Neural progenitor cell (in vitro differentiated cells): ENCODE measurements at regions not wholly inside any gene's neighbourhood (a gene's known extent, or its start where the extent isn't known, plus 50 kb on each side); places are given as distances from the start of the nearest gene placed in this dataset.
A peak's percentile ranks its signal among the peaks of the same experiment; 100 is the strongest.

Source experiments
- DNase-seq: peaks from one replicate; pipeline ENCODE4 v3.0.0-alpha.2; 2016; ENCODE audit warnings: low spot score
- H2AFZ ChIP-seq: fragments of 200-600 bp; sonication (generic); replicated peaks from 2 replicates; pipeline ENCODE4 v1.6.1; 2016; ENCODE audit warnings: antibody characterized with exemption
- H3F3A ChIP-seq: fragments of 200-600 bp; sonication (generic); 2 replicates; pipeline ENCODE4 v1.6.1; 2016; ENCODE audit warnings: antibody characterized with exemption, low read depth
- H3K27ac ChIP-seq: fragments of 200-600 bp; sonication (generic); 2 replicates; pipeline ENCODE4 v1.5.1; 2016; ENCODE audit warnings: mild to moderate bottlenecking
- H3K27me3 ChIP-seq: fragments of 200-600 bp; sonication (generic); 2 replicates; pipeline ENCODE4 v1.6.1; 2016; ENCODE audit warnings: mild to moderate bottlenecking, moderate library complexity
- H3K36me3 ChIP-seq: fragments of 200-600 bp; sonication (generic); 2 replicates; pipeline ENCODE4 v1.5.1; 2016
- H3K4me1 ChIP-seq: fragments of 200-600 bp; sonication (generic); 2 replicates; pipeline ENCODE4 v1.6.1; 2016; ENCODE audit warnings: mixed run types
- H3K4me2 ChIP-seq: fragments of 200-600 bp; sonication (generic); 2 replicates; pipeline ENCODE4 v1.6.1; 2016
- H3K4me3 ChIP-seq: fragments of 200-600 bp; sonication (generic); 2 replicates; pipeline ENCODE4 v1.5.1; 2016
- H3K79me2 ChIP-seq: fragments of 200-600 bp; sonication (generic); 2 replicates; pipeline ENCODE4 v1.6.1; 2016; ENCODE audit warnings: low read depth
- H3K9ac ChIP-seq: fragments of 200-600 bp; sonication (generic); 2 replicates; pipeline ENCODE4 v1.6.1; 2016
- H3K9me3 ChIP-seq: fragments of 200-600 bp; sonication (generic); 2 replicates; pipeline ENCODE4 v1.5.1; 2016; ENCODE audit warnings: low read depth
- H4K20me1 ChIP-seq: fragments of 200-600 bp; sonication (generic); 2 replicates; pipeline ENCODE4 v1.6.1; 2016; ENCODE audit warnings: low read depth
- H3K27ac Mint-ChIP-seq: 3 replicates; pipeline ENCODE4 v1.8.0; 2021; ENCODE audit warnings: mixed read lengths
- H3K27me3 Mint-ChIP-seq: 2 replicates; pipeline ENCODE4 v1.8.0; 2022; ENCODE audit warnings: low read depth, mild to moderate bottlenecking, inconsistent platforms, moderate library complexity, mixed read lengths; ENCODE audit not compliant: insufficient read depth
- H3K36me3 Mint-ChIP-seq: 3 replicates; pipeline ENCODE4 v1.8.0; 2021; ENCODE audit warnings: mixed read lengths
- H3K4me1 Mint-ChIP-seq: 3 replicates; pipeline ENCODE4 v1.8.0; 2021; ENCODE audit warnings: mixed read lengths
- H3K4me3 Mint-ChIP-seq: 3 replicates; pipeline ENCODE4 v1.8.0; 2021; ENCODE audit warnings: mild to moderate bottlenecking, moderate library complexity, mixed read lengths
- H3K9me3 Mint-ChIP-seq: 3 replicates; pipeline ENCODE4 v1.8.0; 2020; ENCODE audit warnings: mixed read lengths
- EZH2 ChIP-seq: fragments of 200-600 bp; sonication (generic); IDR thresholded peaks from 2 replicates; pipeline ENCODE4 v1.6.1; 2017; ENCODE audit warnings: antibody characterized with exemption, mild to moderate bottlenecking, moderate library complexity
- EZH2phosphoT487 ChIP-seq: fragments of 200-600 bp; sonication (generic); IDR thresholded peaks from 2 replicates; pipeline ENCODE4 v1.6.1; 2017; ENCODE audit warnings: antibody characterized with exemption
- TF ChIP-seq, protein P1 (sequence below): fragments of 200-600 bp; sonication (generic); IDR thresholded peaks from 2 replicates; pipeline ENCODE4 v1.5.1; 2017; ENCODE audit warnings: antibody characterized with exemption, mild to moderate bottlenecking

GRCh38 chr4:111636961-111637585, 508.2 kb upstream of the FAM241A start:
- Histone ChIP-seq H2AFZ (no peak overlapping the region), H3K79me2 (no peaks in the 10 kb centered on the region), H3K4me2 (no peak overlapping the region), H3K27ac (no peak overlapping the region), H3K27me3 (no peaks in the 10 kb centered on the region), H3K9me3 (no peaks in the 10 kb centered on the region), H4K20me1 (no peaks in the 10 kb centered on the region), H3F3A (no peaks in the 10 kb centered on the region), H3K4me3 (no peak overlapping the region), H3K4me1 (no peaks in the 10 kb centered on the region), H3K36me3 (no peaks in the 10 kb centered on the region), H3K9ac (no peak overlapping the region)
- Mint-ChIP-seq H3K36me3 (no peaks in the 10 kb centered on the region), H3K4me1 (peaks cover 2% of the 10 kb centered on the region), H3K27ac (no peak overlapping the region), H3K4me3 (no peak overlapping the region), H3K9me3 (no peaks in the 10 kb centered on the region), H3K27me3 (peaks cover 2% of the 10 kb centered on the region)
- no peak for TF ChIP-seq EZH2phosphoT487
- no peak for TF ChIP-seq EZH2
- TF ChIP-seq, protein P1, sequence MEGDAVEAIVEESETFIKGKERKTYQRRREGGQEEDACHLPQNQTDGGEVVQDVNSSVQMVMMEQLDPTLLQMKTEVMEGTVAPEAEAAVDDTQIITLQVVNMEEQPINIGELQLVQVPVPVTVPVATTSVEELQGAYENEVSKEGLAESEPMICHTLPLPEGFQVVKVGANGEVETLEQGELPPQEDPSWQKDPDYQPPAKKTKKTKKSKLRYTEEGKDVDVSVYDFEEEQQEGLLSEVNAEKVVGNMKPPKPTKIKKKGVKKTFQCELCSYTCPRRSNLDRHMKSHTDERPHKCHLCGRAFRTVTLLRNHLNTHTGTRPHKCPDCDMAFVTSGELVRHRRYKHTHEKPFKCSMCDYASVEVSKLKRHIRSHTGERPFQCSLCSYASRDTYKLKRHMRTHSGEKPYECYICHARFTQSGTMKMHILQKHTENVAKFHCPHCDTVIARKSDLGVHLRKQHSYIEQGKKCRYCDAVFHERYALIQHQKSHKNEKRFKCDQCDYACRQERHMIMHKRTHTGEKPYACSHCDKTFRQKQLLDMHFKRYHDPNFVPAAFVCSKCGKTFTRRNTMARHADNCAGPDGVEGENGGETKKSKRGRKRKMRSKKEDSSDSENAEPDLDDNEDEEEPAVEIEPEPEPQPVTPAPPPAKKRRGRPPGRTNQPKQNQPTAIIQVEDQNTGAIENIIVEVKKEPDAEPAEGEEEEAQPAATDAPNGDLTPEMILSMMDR, result no peak
- no peak for DNase-seq

- Histone ChIP-seq H3K27ac (no peak overlapping the region), H3K4me1 (no peaks in the 10 kb centered on the region), H3K9me3 (no peaks in the 10 kb centered on the region), H3F3A (no peaks in the 10 kb centered on the region), H3K79me2 (no peaks in the 10 kb centered on the region), H3K9ac (no peak overlapping the region), H3K36me3 (no peaks in the 10 kb centered on the region), H3K4me2 (no peak overlapping the region), H4K20me1 (no peaks in the 10 kb centered on the region), H2AFZ (no peak overlapping the region), H3K27me3 (no peaks in the 10 kb centered on the region), H3K4me3 (no peak overlapping the region)
- H3K9me3 Mint-ChIP-seq, result no peaks in the 10 kb centered on the region
- no peaks in the 10 kb centered on the region for H3K27me3 Mint-ChIP-seq
- no peak for TF ChIP-seq EZH2
- no peak overlapping the region for H3K27ac Mint-ChIP-seq
- H3K4me1 Mint-ChIP-seq, result peaks cover 2% of the 10 kb centered on the region
- H3K4me3 Mint-ChIP-seq, result no peak overlapping the region
- DNase-seq, result no peak
- H3K36me3 Mint-ChIP-seq, result no peaks in the 10 kb centered on the region
Observed at GRCh38 chr4:111639120-111639690, 506.0 kb upstream of the FAM241A start.

DNA sequence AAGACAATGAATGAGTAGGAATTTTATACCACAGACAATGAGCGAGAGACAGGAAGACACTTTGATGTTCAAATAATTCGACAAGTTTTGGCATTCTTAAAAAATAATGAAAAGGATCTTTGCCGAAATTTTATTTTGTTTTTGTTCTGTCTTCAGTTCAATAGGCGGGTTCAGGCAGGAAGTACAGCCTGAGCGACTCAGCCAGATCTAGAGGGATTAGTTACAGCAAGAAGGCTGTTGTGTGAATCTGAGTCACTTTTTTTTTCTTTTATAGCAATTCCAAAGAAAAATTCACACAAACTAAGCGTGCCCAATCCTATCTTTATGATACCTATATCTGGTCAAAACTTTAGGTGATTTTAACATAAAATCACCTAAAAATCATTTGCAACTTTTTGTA, 505.4 kb upstream of the FAM241A start:
- Mint-ChIP-seq H3K4me1 (peaks cover 2% of the 10 kb centered on the region), H3K27me3 (no peaks in the 10 kb centered on the region), H3K27ac (no peak overlapping the region), H3K4me3 (no peak overlapping the region), H3K36me3 (no peaks in the 10 kb centered on the region), H3K9me3 (no peaks in the 10 kb centered on the region)
- Histone ChIP-seq H3K27ac (no peak overlapping the region), H4K20me1 (no peaks in the 10 kb centered on the region), H3K27me3 (no peaks in the 10 kb centered on the region), H3K4me1 (no peaks in the 10 kb centered on the region), H3K4me3 (no peak overlapping the region), H3F3A (no peaks in the 10 kb centered on the region), H3K9ac (no peak overlapping the region), H3K79me2 (no peaks in the 10 kb centered on the region), H2AFZ (no peak overlapping the region), H3K36me3 (no peaks in the 10 kb centered on the region), H3K9me3 (no peaks in the 10 kb centered on the region), H3K4me2 (no peak overlapping the region)
- TF ChIP-seq, protein P1, result no peak
- TF ChIP-seq EZH2phosphoT487 (no peak), EZH2 (no peak)
- DNase-seq, result peak; percentile 15
